NCI-H226 (cell line): ENCODE measurements at regions not wholly inside any gene's neighbourhood (a gene's known extent, or its start where the extent isn't known, plus 50 kb on each side); places are given as distances from the start of the nearest gene placed in this dataset.

Experiments used
- DNase-seq: peaks from one replicate; pipeline ENCODE4 v3.0.0-alpha.2; 2015

- DNase-seq = no peak
Observed at GRCh38 chr7:96402913-96403312, 81.0 kb upstream of the SLC25A13 start.

GRCh38 chr7:96401200-96401599 is 79.3 kb upstream of the SLC25A13 start:
- no peak for DNase-seq

- peak; percentile 28 for DNase-seq
Observed at GRCh38 chr7:96400518-96400917, 78.6 kb upstream of the SLC25A13 start.

GRCh38 chr7:96400001-96400400 is 78.1 kb upstream of the SLC25A13 start:
- no peak for DNase-seq

- no peak for DNase-seq
Observed at GRCh38 chr7:96397936-96398598, 76.2 kb upstream of the SLC25A13 start.

GRCh38 chr7:96388620-96389383 is 66.9 kb upstream of the SLC25A13 start:
- peak; percentile 84 for DNase-seq

- peak; percentile 80 for DNase-seq
Observed at GRCh38 chr7:96388166-96388565, 66.3 kb upstream of the SLC25A13 start.

- DNase-seq = no peak
Observed at GRCh38 chr7:96380111-96380512, 58.2 kb upstream of the SLC25A13 start.

- no peak for DNase-seq
Observed at GRCh38 chr7:96377399-96377798, 55.5 kb upstream of the SLC25A13 start.
